ENCODE measurements at regions not wholly inside any gene's neighbourhood (a gene's known extent, or its start where the extent isn't known, plus 50 kb on each side); places are given as distances from the start of the nearest gene placed in this dataset.

- TF ChIP-seq REST (IDR thresholded peaks at IDR 0.05; ENCODE audit: low read depth), result no peak
- no peak for TF ChIP-seq CEBPB (IDR thresholded peaks at IDR 0.05)
- no peak for TF ChIP-seq ZBTB7A (IDR thresholded peaks at IDR 0.05; ENCODE audit: low read depth)
- no peak for TF ChIP-seq MAX (IDR thresholded peaks at IDR 0.05)
- TF ChIP-seq TEAD4 (IDR thresholded peaks at IDR 0.05), result no peak
- TF ChIP-seq CREB1 (IDR thresholded peaks at IDR 0.05; ENCODE audit: low read depth), result no peak
- no peak for TF ChIP-seq USF1 (IDR thresholded peaks at IDR 0.05)
- TF ChIP-seq TCF12 (IDR thresholded peaks at IDR 0.05; ENCODE audit: low read depth), result no peak
- TF ChIP-seq EGR1 (IDR thresholded peaks at IDR 0.05), result no peak
- no peak for TF ChIP-seq YY1 (IDR thresholded peaks at IDR 0.05; ENCODE audit: low read depth)
- TF ChIP-seq TAF1 (IDR thresholded peaks at IDR 0.05; ENCODE audit: low read depth), result no peak
- no peak for TF ChIP-seq FOXM1 (IDR thresholded peaks at IDR 0.05; ENCODE audit: borderline replicate concordance, low read depth)
- no peak for TF ChIP-seq EP300 (IDR thresholded peaks at IDR 0.05; ENCODE audit: borderline replicate concordance)
- no peak for TF ChIP-seq RAD21 (IDR thresholded peaks at IDR 0.05; ENCODE audit: low read depth)
- no peak for TF ChIP-seq NFIC (IDR thresholded peaks at IDR 0.05)
Measured at GRCh38 chr11:115985896-115986295, 481.7 kb upstream of the CADM1 start.

- no peak for TF ChIP-seq CREB1 (IDR thresholded peaks at IDR 0.05; ENCODE audit: low read depth)
- TF ChIP-seq REST (IDR thresholded peaks at IDR 0.05; ENCODE audit: low read depth), result no peak
- TF ChIP-seq RAD21 (IDR thresholded peaks at IDR 0.05; ENCODE audit: low read depth), result no peak
Measured at GRCh38 chr11:115984228-115984627, 480.0 kb upstream of the CADM1 start.

GRCh38 chr11:115982666-115983065 is 478.5 kb upstream of the CADM1 start:
- TF ChIP-seq RAD21 (IDR thresholded peaks at IDR 0.05; ENCODE audit: low read depth) (no peak), EGR1 (IDR thresholded peaks at IDR 0.05) (no peak), USF1 (IDR thresholded peaks at IDR 0.05) (no peak), REST (IDR thresholded peaks at IDR 0.05; ENCODE audit: low read depth) (no peak), TAF1 (IDR thresholded peaks at IDR 0.05; ENCODE audit: low read depth) (no peak), MAX (IDR thresholded peaks at IDR 0.05) (no peak), TCF12 (IDR thresholded peaks at IDR 0.05; ENCODE audit: low read depth) (no peak), CREB1 (IDR thresholded peaks at IDR 0.05; ENCODE audit: low read depth) (no peak), ZBTB7A (IDR thresholded peaks at IDR 0.05; ENCODE audit: low read depth) (no peak), CEBPB (IDR thresholded peaks at IDR 0.05) (no peak), FOXM1 (IDR thresholded peaks at IDR 0.05; ENCODE audit: borderline replicate concordance, low read depth) (no peak), NFIC (IDR thresholded peaks at IDR 0.05) (no peak), YY1 (IDR thresholded peaks at IDR 0.05; ENCODE audit: low read depth) (no peak), EP300 (IDR thresholded peaks at IDR 0.05; ENCODE audit: borderline replicate concordance) (no peak), TEAD4 (IDR thresholded peaks at IDR 0.05) (no peak)

GRCh38 chr11:115981814-115982471 is 477.7 kb upstream of the CADM1 start:
- TF ChIP-seq USF1 (IDR thresholded peaks at IDR 0.05) (no peak), NFIC (IDR thresholded peaks at IDR 0.05) (no peak), TEAD4 (IDR thresholded peaks at IDR 0.05) (no peak)

All from Ishikawa (cell line).